H1 (cell line): ENCODE measurements at regions not wholly inside any gene's neighbourhood (a gene's known extent, or its start where the extent isn't known, plus 50 kb on each side); places are given as distances from the start of the nearest gene placed in this dataset.

Source experiments
- ASH2L ChIP-seq: fragments of 200-600, 300-600 bp; sonication (generic); IDR thresholded peaks from one replicate; pipeline ENCODE4 v1.7.1; 2017; ENCODE audit warnings: low read length
- ATF3 ChIP-seq: IDR thresholded peaks from 2 replicates; pipeline ENCODE4 v1.6.1; 2011; ENCODE audit warnings: low read depth, mild to moderate bottlenecking, low read length; ENCODE audit not compliant: insufficient read depth
- CBX8 ChIP-seq: fragments of 300-800, 300-1000 bp; sonication (generic); IDR thresholded peaks from 2 replicates; pipeline ENCODE4 v1.7.1; 2016; ENCODE audit warnings: low read depth, low read length, borderline replicate concordance
- CTBP2 ChIP-seq: IDR thresholded peaks from 2 replicates; pipeline ENCODE4 v1.7.0; 2011; ENCODE audit warnings: borderline replicate concordance, mild to moderate bottlenecking, moderate library complexity, mixed read lengths, low read length; ENCODE audit not compliant: insufficient read depth, insufficient read length
- MAFK ChIP-seq: IDR thresholded peaks from 2 replicates; pipeline ENCODE4 v1.6.1; 2012; ENCODE audit warnings: low read depth, mild to moderate bottlenecking, improper control_type of control experiment, low read length
- NANOG ChIP-seq: IDR thresholded peaks from 2 replicates; pipeline ENCODE4 v1.6.1; 2011; ENCODE audit warnings: low read length, low read depth, mild to moderate bottlenecking, inconsistent platforms; ENCODE audit not compliant: insufficient read depth, poor library complexity, severe bottlenecking
- TAF7 ChIP-seq: optimal IDR thresholded peaks from 2 replicates; pipeline ENCODE3; 2011; ENCODE audit warnings: low read depth, mild to moderate bottlenecking, inconsistent platforms, low read length, moderate library complexity, borderline replicate concordance
- TCF12 ChIP-seq: IDR thresholded peaks from 2 replicates; pipeline ENCODE4 v1.6.1; 2011; ENCODE audit warnings: low read depth, mild to moderate bottlenecking, low read length

GRCh38 chr14:73776194-73776537 is 62.0 kb upstream of the PNMA1 start (continued):
- TF ChIP-seq TCF12, result no peak
- no peak for TF ChIP-seq ATF3
- no peak for TF ChIP-seq CTBP2
- TF ChIP-seq MAFK, result no peak
- no peak for TF ChIP-seq CBX8
- TF ChIP-seq NANOG, result no peak
- no peak for TF ChIP-seq ASH2L
- TF ChIP-seq TAF7, result no peak
